ENCODE measurements at regions not wholly inside any gene's neighbourhood (a gene's known extent, or its start where the extent isn't known, plus 50 kb on each side); places are given as distances from the start of the nearest gene placed in this dataset.

- POLR2A ChIA-PET, result no interaction called here
- TF ChIP-seq, protein P1, sequence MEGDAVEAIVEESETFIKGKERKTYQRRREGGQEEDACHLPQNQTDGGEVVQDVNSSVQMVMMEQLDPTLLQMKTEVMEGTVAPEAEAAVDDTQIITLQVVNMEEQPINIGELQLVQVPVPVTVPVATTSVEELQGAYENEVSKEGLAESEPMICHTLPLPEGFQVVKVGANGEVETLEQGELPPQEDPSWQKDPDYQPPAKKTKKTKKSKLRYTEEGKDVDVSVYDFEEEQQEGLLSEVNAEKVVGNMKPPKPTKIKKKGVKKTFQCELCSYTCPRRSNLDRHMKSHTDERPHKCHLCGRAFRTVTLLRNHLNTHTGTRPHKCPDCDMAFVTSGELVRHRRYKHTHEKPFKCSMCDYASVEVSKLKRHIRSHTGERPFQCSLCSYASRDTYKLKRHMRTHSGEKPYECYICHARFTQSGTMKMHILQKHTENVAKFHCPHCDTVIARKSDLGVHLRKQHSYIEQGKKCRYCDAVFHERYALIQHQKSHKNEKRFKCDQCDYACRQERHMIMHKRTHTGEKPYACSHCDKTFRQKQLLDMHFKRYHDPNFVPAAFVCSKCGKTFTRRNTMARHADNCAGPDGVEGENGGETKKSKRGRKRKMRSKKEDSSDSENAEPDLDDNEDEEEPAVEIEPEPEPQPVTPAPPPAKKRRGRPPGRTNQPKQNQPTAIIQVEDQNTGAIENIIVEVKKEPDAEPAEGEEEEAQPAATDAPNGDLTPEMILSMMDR (IDR thresholded peaks at IDR 0.05; ENCODE audit: control extremely low read depth, extremely low read depth, low read depth, missing control alignments), result no peak
- CTCF ChIA-PET, result interaction anchor here (1.3 kb wide), 1 partner anchor 27 kb away, joined by 3 read pairs; no protein-coding TSS in a partner anchor
- DNase-seq (ENCODE audit: extremely low spot score), result no peak
Measured at GRCh38 chr5:121218086-121218485, 633.6 kb upstream of the FTMT start.

DNA sequence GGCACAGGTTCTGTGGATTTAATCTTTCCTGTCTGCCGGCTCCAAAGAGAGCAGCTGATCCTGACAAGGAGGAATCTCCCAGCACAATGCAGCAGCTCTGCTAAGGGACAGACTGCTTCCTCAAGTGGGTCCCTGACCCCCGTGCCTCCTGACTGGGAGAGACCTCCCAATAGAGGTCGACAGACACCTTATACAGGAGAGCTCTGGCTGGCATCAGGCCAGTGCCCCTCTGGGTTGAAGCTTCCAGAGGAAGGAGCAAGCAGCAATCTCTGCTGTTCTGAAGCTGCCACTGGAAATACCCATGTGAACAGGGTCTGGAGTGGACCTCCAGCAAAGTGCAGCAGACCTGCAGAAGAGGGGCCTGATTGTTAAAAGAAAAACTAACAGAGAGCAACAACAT is 630.2 kb upstream of the FTMT start:
- ChIA-PET POLR2A (no interaction called here), CTCF (interaction anchor here (1.3 to 1.7 kb wide), 2 partner anchors 19 to 40 kb away, joined by 3 read pairs; no protein-coding TSS in a partner anchor)
- TF ChIP-seq, protein P1 (IDR thresholded peaks at IDR 0.05; ENCODE audit: control extremely low read depth, extremely low read depth, low read depth, missing control alignments), result no peak
- DNase-seq (ENCODE audit: extremely low spot score), result no peak

DNA sequence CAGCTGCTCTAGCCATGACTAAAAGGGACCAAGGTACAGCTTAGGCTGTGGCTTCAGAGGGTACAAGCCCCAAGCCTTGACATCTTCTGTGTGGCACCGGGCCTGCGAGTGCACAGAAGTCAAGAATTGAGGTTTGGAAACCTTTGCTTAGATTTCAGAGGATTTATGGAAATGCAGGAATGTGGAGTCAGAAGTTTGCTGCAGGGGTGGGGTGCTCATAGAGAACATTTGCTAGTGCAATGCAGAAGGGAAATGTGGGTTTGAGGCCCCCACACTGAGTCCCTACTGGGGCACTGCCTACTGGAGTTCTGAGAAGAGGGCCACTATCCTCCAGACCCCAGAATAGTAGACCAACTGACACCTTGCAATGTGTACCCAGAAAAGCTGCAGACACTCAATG is 624.9 kb upstream of the FTMT start:
- TF ChIP-seq, protein P1 (IDR thresholded peaks at IDR 0.05; ENCODE audit: control extremely low read depth, extremely low read depth, low read depth, missing control alignments), result no peak
- CTCF ChIA-PET, result no interaction called here
- POLR2A ChIA-PET, result no interaction called here
- DNase-seq (ENCODE audit: extremely low spot score), result no peak

- POLR2A ChIA-PET, result no interaction called here
- CTCF ChIA-PET, result no interaction called here
- TF ChIP-seq, protein P1 (IDR thresholded peaks at IDR 0.05; ENCODE audit: control extremely low read depth, extremely low read depth, low read depth, missing control alignments), result no peak
- no peak for DNase-seq (ENCODE audit: extremely low spot score)
Measured at GRCh38 chr5:121239951-121240350, 611.7 kb upstream of the FTMT start.

DNA sequence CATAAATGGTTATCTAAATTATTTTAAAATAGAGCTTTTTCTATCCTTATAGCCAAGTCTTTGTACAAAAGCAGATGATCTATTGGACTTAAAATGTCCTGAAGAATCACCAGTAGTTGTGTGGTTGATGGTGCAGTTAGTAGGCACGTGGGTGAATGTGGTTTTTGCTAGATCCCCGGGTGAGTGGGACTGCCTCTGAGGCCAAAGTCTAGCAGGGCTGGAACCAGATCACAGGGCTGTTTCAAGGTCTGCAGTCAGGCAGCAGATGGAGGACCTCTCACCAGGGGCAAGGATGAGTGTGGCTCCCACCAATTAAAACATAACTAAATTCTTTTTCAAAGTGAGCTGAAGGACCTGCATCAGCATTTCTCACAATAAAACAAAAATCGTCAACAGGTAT is 604.7 kb upstream of the FTMT start:
- TF ChIP-seq, protein P1 (IDR thresholded peaks at IDR 0.05; ENCODE audit: control extremely low read depth, extremely low read depth, low read depth, missing control alignments), result no peak
- ChIA-PET CTCF (no interaction called here), POLR2A (no interaction called here)
- no peak for DNase-seq (ENCODE audit: extremely low spot score)

DNA sequence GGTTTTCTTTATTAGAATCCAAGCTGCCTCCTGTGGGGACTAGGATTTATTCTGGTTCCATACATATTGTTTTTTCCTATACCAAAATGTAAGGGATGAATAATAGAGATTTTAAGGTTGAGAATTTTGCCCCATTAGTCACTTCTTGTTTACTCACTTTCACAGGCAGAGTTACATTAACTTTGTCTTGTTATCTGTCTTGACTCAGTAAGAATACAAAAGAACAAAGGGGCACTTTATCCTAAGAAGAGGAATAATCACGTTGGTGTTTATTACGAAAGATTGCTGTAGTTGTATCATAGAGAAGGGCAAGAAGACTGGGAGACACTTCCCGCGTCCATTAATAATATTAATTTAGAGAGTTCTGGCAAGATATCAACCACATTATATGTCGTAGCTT is 599.7 kb upstream of the FTMT start:
- ChIA-PET CTCF (interaction anchor here (1.2 kb wide), 1 partner anchor 49 kb away, joined by 3 read pairs; no protein-coding TSS in a partner anchor), POLR2A (no interaction called here)
- no peak for DNase-seq (ENCODE audit: extremely low spot score)

More for the DNA sequence above, 599.7 kb upstream of the FTMT start:
- TF ChIP-seq, protein P1 (IDR thresholded peaks at IDR 0.05; ENCODE audit: control extremely low read depth, extremely low read depth, low read depth, missing control alignments), result no peak

Measured in GM10248 (cell line).